GM12878 (cell line): ENCODE measurements at regions not wholly inside any gene's neighbourhood (a gene's known extent, or its start where the extent isn't known, plus 50 kb on each side); places are given as distances from the start of the nearest gene placed in this dataset.

Experiments used
- ATAC-seq: fragments of 200-7000 bp; cut with Tn5 transposase; 3 replicates; pipeline ENCODE4 v1.9.1; 2020; ENCODE audit warnings: mild to moderate bottlenecking, moderate library complexity
- BruUV-seq: library from RNA; stranded (reverse); fragments of 400-500 nt; replicated peaks from 2 replicates; lab custom pipeline; 2021; lab: Mats Ljungman, UMichigan
- CTCF ChIA-PET: fragments of 300-600 bp; sonication (Branson Sonifier 250); formaldehyde crosslinking; extraction: SDS; loops from one replicate; lab custom pipeline; 2021; ENCODE audit warnings: inconsistent platforms; lab: Yijun Ruan, JAX
- POLR2A ChIA-PET: fragments of 350-600 bp; formaldehyde crosslinking; extraction: SDS; loops from one replicate; lab custom pipeline; 2021; ENCODE audit warnings: inconsistent platforms; lab: Charles Lee
- RAD21 ChIA-PET: fragments of 300-600 bp; sonication (Branson Sonifier 250); formaldehyde crosslinking; loops from one replicate; lab custom pipeline; 2023; ENCODE audit warnings: antibody characterized with exemption; ENCODE audit not compliant: unreplicated experiment; lab: Charles Lee
- SMC1A ChIA-PET: fragments of 300-600 bp; sonication (Branson Sonifier 250); formaldehyde crosslinking; loops from one replicate; lab custom pipeline; 2023; ENCODE audit not compliant: unreplicated experiment, uncharacterized antibody; lab: Charles Lee
- DNase-seq: peaks from one replicate; pipeline ENCODE4 v3.0.0-alpha.2; 2011; ENCODE audit warnings: low read depth, low spot score
- FAIRE-seq: peaks from 3 replicates; lab custom pipeline; 2011; peaks lifted over from hg19 to GRCh38; lab: Jason Lieb, UNC
- H2AFZ ChIP-seq: 2 replicates; pipeline ENCODE4 v1.6.0; 2011; ENCODE audit warnings: low read depth, low read length, control low read depth; ENCODE audit not compliant: control insufficient read depth
- H3K27ac ChIP-seq: 2 replicates; pipeline ENCODE4 v1.5.1; 2011; ENCODE audit warnings: control low read depth; ENCODE audit not compliant: control insufficient read depth, insufficient read depth
- H3K27me3 ChIP-seq, 2 experiments: replicated peaks in 1 of 2; 2 replicates each; pipeline versions ENCODE4 v1.6.0 to v1.6.1; 2011; ENCODE audit warnings: low read length in 1 of 2; ENCODE audit not compliant: control insufficient read depth in 2 of 2, insufficient read depth in 2 of 2
- H3K36me3 ChIP-seq, 2 experiments: 2 replicates each; pipeline ENCODE4 v1.5.1; 2011; ENCODE audit warnings: low read length in 1 of 2; ENCODE audit not compliant: control insufficient read depth in 2 of 2, insufficient read depth in 2 of 2
- H3K4me1 ChIP-seq: 2 replicates; pipeline ENCODE4 v1.6.1; 2011; ENCODE audit warnings: mild to moderate bottlenecking, low read length, moderate library complexity, mixed read lengths; ENCODE audit not compliant: control insufficient read depth, insufficient read depth
- H3K4me2 ChIP-seq: 2 replicates; pipeline ENCODE4 v1.6.0; 2011; ENCODE audit warnings: control low read depth; ENCODE audit not compliant: control insufficient read depth, insufficient read depth
- H3K4me3 ChIP-seq: fragments of 200-600 bp; sonication (generic); 2 replicates; pipeline ENCODE4 v1.5.1; 2016
- H3K79me2 ChIP-seq: 2 replicates; pipeline ENCODE4 v1.6.0; 2011; ENCODE audit warnings: low read length; ENCODE audit not compliant: control insufficient read depth, insufficient read depth
- H3K9ac ChIP-seq: 2 replicates; pipeline ENCODE4 v1.8.0; 2011; ENCODE audit warnings: low read length, control low read depth, mixed read lengths; ENCODE audit not compliant: control insufficient read depth, insufficient read depth
- H3K9me3 ChIP-seq: replicated peaks from 3 replicates; pipeline ENCODE4 v1.5.1; 2011; ENCODE audit warnings: mild to moderate bottlenecking, low read length; ENCODE audit not compliant: control insufficient read depth, insufficient read depth
- H4K20me1 ChIP-seq: 2 replicates; pipeline ENCODE4 v1.6.0; 2011; ENCODE audit not compliant: control insufficient read depth, insufficient read depth
- ATF7 ChIP-seq: fragments of 450-650 bp; IDR thresholded peaks from 2 replicates; pipeline ENCODE4 v1.6.1; 2016; ENCODE audit warnings: low read depth, mild to moderate bottlenecking
- CHD2 ChIP-seq: IDR thresholded peaks from 2 replicates; pipeline ENCODE4 v1.6.1; 2011; ENCODE audit warnings: low read depth, low read length, improper control_type of control experiment, borderline replicate concordance
- CHD4 ChIP-seq: fragments of 200-600 bp; sonication (generic); IDR thresholded peaks from 2 replicates; pipeline ENCODE4 v1.6.1; 2016; ENCODE audit warnings: mild to moderate bottlenecking
- KDM1A ChIP-seq: fragments of 200-600 bp; sonication (generic); IDR thresholded peaks from 2 replicates; pipeline ENCODE4 v1.6.1; 2016; ENCODE audit warnings: borderline replicate concordance
- MEF2B ChIP-seq: fragments of 450-650 bp; IDR thresholded peaks from 2 replicates; pipeline ENCODE4 v1.6.1; 2018; ENCODE audit warnings: mild to moderate bottlenecking, moderate library complexity; ENCODE audit not compliant: partially characterized antibody, poor library complexity, severe bottlenecking
- NFYA ChIP-seq: IDR thresholded peaks from 2 replicates; pipeline ENCODE4 v1.6.1; 2011; ENCODE audit warnings: low read depth, mild to moderate bottlenecking, low read length, improper control_type of control experiment, borderline replicate concordance
- RELA ChIP-seq: fragments of 450-650 bp; IDR thresholded peaks from 2 replicates; pipeline ENCODE4 v1.8.0; 2014; ENCODE audit warnings: borderline replicate concordance; ENCODE audit not compliant: partially characterized antibody
- SP1 ChIP-seq: IDR thresholded peaks from one replicate; pipeline ENCODE4 v1.6.1; 2011; ENCODE audit warnings: low read depth, low read length
- SUZ12 ChIP-seq: fragments of 200-600 bp; sonication (generic); IDR thresholded peaks from one replicate; pipeline ENCODE4 v1.6.1; 2018; ENCODE audit warnings: antibody characterized with exemption, mild to moderate bottlenecking; ENCODE audit not compliant: unreplicated experiment
- YY1 ChIP-seq: IDR thresholded peaks from 2 replicates; pipeline ENCODE4 v1.6.1; 2011; ENCODE audit warnings: low read depth, mild to moderate bottlenecking, low read length
- ZNF207 ChIP-seq: fragments of 450-650 bp; IDR thresholded peaks from 2 replicates; pipeline ENCODE4 v1.6.1; 2014; ENCODE audit warnings: antibody characterized with exemption, mild to moderate bottlenecking, borderline replicate concordance
- WGBS: methylation state at CpG from one replicate; pipeline ENCODE4 v1.1.6; 2016; ENCODE audit warnings: low lambda C conversion rate; ENCODE audit not compliant: insufficient replicate concordance, insufficient coverage; ENCODE audit errors: missing lambda C conversion rate; 5-methylcytosine and 5-hydroxymethylcytosine counted together
- in situ Hi-C: fragments of 300-500 bp; cut with MboI; formaldehyde crosslinking; loops from 9 replicates; pipeline ENCODE4 v1.14.3; 2018; ENCODE audit warnings: mixed read lengths
- intact Hi-C: fragments of 100-400 bp; cut with micrococcal nuclease; formaldehyde crosslinking; loops from one replicate; pipeline ENCODE4 v1.14.2; 2022; ENCODE audit not compliant: unreplicated experiment
- TF ChIP-seq, protein P1 (sequence below): IDR thresholded peaks from 2 replicates; pipeline ENCODE4 v1.6.1; 2012; ENCODE audit warnings: low read depth, low read length, improper control_type of control experiment
- TF ChIP-seq, protein P2 (sequence below): IDR thresholded peaks from 2 replicates; pipeline ENCODE4 v1.6.1; 2012; ENCODE audit warnings: low read depth, low read length, improper control_type of control experiment

DNA sequence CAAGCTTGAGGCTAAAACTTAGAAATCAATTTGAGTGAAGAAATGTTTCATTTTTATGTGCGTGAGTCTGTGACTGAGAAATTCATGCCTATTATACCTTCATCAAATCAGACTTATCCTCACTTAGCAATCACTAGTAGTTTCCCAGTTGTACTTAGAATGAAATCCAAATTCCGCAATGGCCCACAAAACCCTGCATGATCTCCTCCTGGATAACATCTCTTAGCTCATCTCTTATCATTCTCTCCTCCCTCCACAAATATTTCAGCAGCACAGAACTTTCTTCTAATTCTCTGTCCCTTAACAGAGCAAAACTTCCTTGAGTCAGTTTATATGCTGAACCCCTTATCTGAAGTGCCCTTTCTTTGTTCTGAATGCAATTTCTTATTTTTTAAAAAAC is 198.8 kb upstream of the TGFBR2 start:
- SMC1A ChIA-PET: no interaction called here
- no peaks in the 10 kb centered on the region; the same call in 1 of the 3 replicates for H3K9me3 ChIP-seq

More for the DNA sequence above, 198.8 kb upstream of the TGFBR2 start:
- no peak overlapping the region for H3K4me2 ChIP-seq
- ChIA-PET CTCF (no interaction called here), RAD21 (no interaction called here), POLR2A (no interaction called here)
- 49% methylated on average over 2 of the region's 2 CpGs for WGBS
- H3K27me3 ChIP-seq: no peaks in the 10 kb centered on the region
- H3K27ac ChIP-seq: no peak overlapping the region
- TF ChIP-seq, protein P1, sequence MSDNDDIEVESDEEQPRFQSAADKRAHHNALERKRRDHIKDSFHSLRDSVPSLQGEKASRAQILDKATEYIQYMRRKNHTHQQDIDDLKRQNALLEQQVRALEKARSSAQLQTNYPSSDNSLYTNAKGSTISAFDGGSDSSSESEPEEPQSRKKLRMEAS: no peak
- TF ChIP-seq YY1: no peak
- TF ChIP-seq SP1: no peak
- TF ChIP-seq RELA: no peak
- no peak for TF ChIP-seq SUZ12
- TF ChIP-seq NFYA: no peak
- TF ChIP-seq MEF2B: no peak
- no peak for TF ChIP-seq ZNF207
- no peak for TF ChIP-seq CHD2
- TF ChIP-seq CHD4: no peak
- TF ChIP-seq, protein P2, sequence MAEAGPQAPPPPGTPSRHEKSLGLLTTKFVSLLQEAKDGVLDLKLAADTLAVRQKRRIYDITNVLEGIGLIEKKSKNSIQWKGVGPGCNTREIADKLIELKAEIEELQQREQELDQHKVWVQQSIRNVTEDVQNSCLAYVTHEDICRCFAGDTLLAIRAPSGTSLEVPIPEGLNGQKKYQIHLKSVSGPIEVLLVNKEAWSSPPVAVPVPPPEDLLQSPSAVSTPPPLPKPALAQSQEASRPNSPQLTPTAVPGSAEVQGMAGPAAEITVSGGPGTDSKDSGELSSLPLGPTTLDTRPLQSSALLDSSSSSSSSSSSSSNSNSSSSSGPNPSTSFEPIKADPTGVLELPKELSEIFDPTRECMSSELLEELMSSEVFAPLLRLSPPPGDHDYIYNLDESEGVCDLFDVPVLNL: no peak
- no peak for TF ChIP-seq KDM1A
- TF ChIP-seq ATF7: no peak
- H4K20me1 ChIP-seq: no peaks in the 10 kb centered on the region
- no peaks in the 10 kb centered on the region for H3K36me3 ChIP-seq
- ATAC-seq (no peak), FAIRE-seq (no peak), DNase-seq (no peak)
- no peak overlapping the region for H3K4me3 ChIP-seq
- in situ Hi-C loops (no loop called here), intact Hi-C loops (no loop called here)
- H3K9ac ChIP-seq: no peak overlapping the region
- no peak overlapping the region for H2AFZ ChIP-seq
- no peaks in the 10 kb centered on the region for H3K4me1 ChIP-seq
- BruUV-seq: no TSS peak
- H3K79me2 ChIP-seq: no peaks in the 10 kb centered on the region
